ENCODE measurements at regions not wholly inside any gene's neighbourhood (a gene's known extent, or its start where the extent isn't known, plus 50 kb on each side); places are given as distances from the start of the nearest gene placed in this dataset.

- TF ChIP-seq NRF1 (IDR thresholded peaks at IDR 0.05; ENCODE audit: low read depth, low read length) (no peak), KDM5A (IDR thresholded peaks at IDR 0.05; ENCODE audit: low read length) (no peak)
These were observed 567.6 kb upstream of the MAN1A1 start (continued) for GRCh38 chr6:119917186-119917585.
